HG02943 (cell line): ENCODE measurements at regions not wholly inside any gene's neighbourhood (a gene's known extent, or its start where the extent isn't known, plus 50 kb on each side); places are given as distances from the start of the nearest gene placed in this dataset.
"Not testable (repeated sequence)": the region's sequence is repeated elsewhere in the genome, so short reads cannot be mapped to it uniquely, and the experiment has no call there.

Experiments used
- ATAC-seq: cut with Tn5 transposase; IDR thresholded peaks from one replicate; pipeline ENCODE4 v1.9.1; 2021; ENCODE audit warnings: mild to moderate bottlenecking, low read depth, moderate library complexity; ENCODE audit not compliant: unreplicated experiment

GRCh38 chr5:86463339-86463738, 154.4 kb upstream of the COX7C start:
- ATAC-seq, result no peak

- no peak for ATAC-seq
Measured at GRCh38 chr5:86465052-86465838, 152.5 kb upstream of the COX7C start.

- ATAC-seq, result not testable (repeated sequence)
Measured at GRCh38 chr5:86466721-86467120, 151.0 kb upstream of the COX7C start.

GRCh38 chr5:86482008-86482407, 135.7 kb upstream of the COX7C start:
- ATAC-seq, result no peak

- no peak for ATAC-seq
Measured at GRCh38 chr5:86493777-86494176, 124.0 kb upstream of the COX7C start.

GRCh38 chr5:86500947-86501346, 116.8 kb upstream of the COX7C start:
- ATAC-seq, result no peak

- ATAC-seq, result no peak
Measured at GRCh38 chr5:86507574-86507973, 110.2 kb upstream of the COX7C start.

- ATAC-seq, result not testable (repeated sequence)
Measured at GRCh38 chr5:86510330-86510915, 107.3 kb upstream of the COX7C start.

- ATAC-seq, result no peak
Measured at GRCh38 chr5:86523718-86524117, 94.0 kb upstream of the COX7C start.

- ATAC-seq, result no peak
Measured at GRCh38 chr5:86525622-86526021, 92.1 kb upstream of the COX7C start.

GRCh38 chr5:86526811-86527348, 90.9 kb upstream of the COX7C start:
- no peak for ATAC-seq

- ATAC-seq, result no peak
Measured at GRCh38 chr5:86532429-86532828, 85.3 kb upstream of the COX7C start.

GRCh38 chr5:86536396-86536795, 81.3 kb upstream of the COX7C start:
- ATAC-seq, result no peak

- no peak for ATAC-seq
Measured at GRCh38 chr5:86542532-86542931, 75.2 kb upstream of the COX7C start.

GRCh38 chr5:86546044-86546443, 71.7 kb upstream of the COX7C start:
- ATAC-seq, result no peak

GRCh38 chr5:86546582-86546981, 71.2 kb upstream of the COX7C start:
- ATAC-seq, result no peak

GRCh38 chr5:86554638-86555037, 63.1 kb upstream of the COX7C start:
- ATAC-seq, result no peak

- no peak for ATAC-seq
Measured at GRCh38 chr5:86557920-86558319, 59.8 kb upstream of the COX7C start.

GRCh38 chr5:86565197-86565789, 52.4 kb upstream of the COX7C start:
- ATAC-seq, result peak; percentile 78

GRCh38 chr5:86566030-86566429, 51.7 kb upstream of the COX7C start:
- not testable (repeated sequence) for ATAC-seq
